AG09309 (cell line): ENCODE measurements at regions not wholly inside any gene's neighbourhood (a gene's known extent, or its start where the extent isn't known, plus 50 kb on each side); places are given as distances from the start of the nearest gene placed in this dataset.

Experiments used
- DNase-seq: peaks from one replicate; pipeline ENCODE4 v3.0.0-alpha.2; 2010; ENCODE audit warnings: low read depth
- H3K4me3 ChIP-seq: 2 replicates; pipeline ENCODE4 v1.5.1; 2011; ENCODE audit warnings: mild to moderate bottlenecking, low read depth, low read length, moderate library complexity; ENCODE audit not compliant: control insufficient read depth
- CTCF ChIP-seq: IDR thresholded peaks from 2 replicates; pipeline ENCODE4 v1.5.1; 2011; ENCODE audit warnings: mild to moderate bottlenecking, low read depth, low read length, inconsistent platforms; ENCODE audit not compliant: insufficient read depth, control insufficient read depth; ENCODE audit errors: missing control alignments

GRCh38 chr13:34002924-34003323, 185.0 kb downstream of the RFC3 start:
- no peak for DNase-seq
- no peak overlapping the region for H3K4me3 ChIP-seq
- TF ChIP-seq CTCF: no peak

- DNase-seq: no peak
- TF ChIP-seq CTCF: no peak
- no peak overlapping the region for H3K4me3 ChIP-seq
These were observed 185.7 kb downstream of the RFC3 start for GRCh38 chr13:34003656-34004055.

GRCh38 chr13:34004676-34005075, 186.7 kb downstream of the RFC3 start:
- DNase-seq: no peak

GRCh38 chr13:34006011-34006410, 188.1 kb downstream of the RFC3 start:
- DNase-seq: peak; percentile 21
- TF ChIP-seq CTCF: no peak
- H3K4me3 ChIP-seq: no peak overlapping the region

More at GRCh38 chr13:34004676-34005075, 186.7 kb downstream of the RFC3 start:
- no peak for TF ChIP-seq CTCF
- H3K4me3 ChIP-seq: no peak overlapping the region

- no peak for DNase-seq
- no peak for TF ChIP-seq CTCF
- no peak overlapping the region for H3K4me3 ChIP-seq
These were observed 193.7 kb downstream of the RFC3 start for GRCh38 chr13:34011552-34012085.

GRCh38 chr13:34012382-34012781, 194.4 kb downstream of the RFC3 start:
- H3K4me3 ChIP-seq: no peak overlapping the region
- no peak for DNase-seq
- no peak for TF ChIP-seq CTCF

- no peak for TF ChIP-seq CTCF
- H3K4me3 ChIP-seq: no peak overlapping the region
- no peak for DNase-seq
These were observed 195.1 kb downstream of the RFC3 start for GRCh38 chr13:34013061-34013460.
